ENCODE measurements at regions not wholly inside any gene's neighbourhood (a gene's known extent, or its start where the extent isn't known, plus 50 kb on each side); places are given as distances from the start of the nearest gene placed in this dataset.

DNA sequence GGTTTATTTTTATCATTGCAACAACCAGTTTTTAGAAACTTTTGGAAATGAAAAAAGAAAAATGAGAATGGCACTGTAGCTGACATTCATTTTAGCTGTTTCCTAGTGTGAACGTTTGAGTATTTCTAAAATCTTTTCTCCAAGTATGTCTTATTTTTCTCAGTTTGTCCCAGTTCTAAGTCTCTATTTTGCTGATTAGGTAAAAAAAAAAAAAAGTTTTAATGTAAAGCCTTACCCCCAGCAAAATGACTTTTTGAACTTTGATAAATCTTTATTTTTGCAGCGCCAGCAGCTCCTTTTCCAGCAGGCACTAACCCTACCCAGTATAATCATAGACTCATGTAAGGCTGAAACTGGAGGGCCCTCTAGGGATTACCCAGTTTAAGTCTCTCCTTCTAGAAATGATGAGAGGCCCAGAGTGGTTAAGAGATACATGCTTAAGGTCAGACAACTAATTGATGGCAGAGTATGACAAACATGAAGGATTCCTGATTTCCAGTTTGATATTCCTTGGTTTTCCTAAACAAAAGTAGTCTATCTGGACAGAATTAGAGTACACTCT lies 84.3 kb upstream of the SLC4A4 start:
- TF ChIP-seq, protein P1, sequence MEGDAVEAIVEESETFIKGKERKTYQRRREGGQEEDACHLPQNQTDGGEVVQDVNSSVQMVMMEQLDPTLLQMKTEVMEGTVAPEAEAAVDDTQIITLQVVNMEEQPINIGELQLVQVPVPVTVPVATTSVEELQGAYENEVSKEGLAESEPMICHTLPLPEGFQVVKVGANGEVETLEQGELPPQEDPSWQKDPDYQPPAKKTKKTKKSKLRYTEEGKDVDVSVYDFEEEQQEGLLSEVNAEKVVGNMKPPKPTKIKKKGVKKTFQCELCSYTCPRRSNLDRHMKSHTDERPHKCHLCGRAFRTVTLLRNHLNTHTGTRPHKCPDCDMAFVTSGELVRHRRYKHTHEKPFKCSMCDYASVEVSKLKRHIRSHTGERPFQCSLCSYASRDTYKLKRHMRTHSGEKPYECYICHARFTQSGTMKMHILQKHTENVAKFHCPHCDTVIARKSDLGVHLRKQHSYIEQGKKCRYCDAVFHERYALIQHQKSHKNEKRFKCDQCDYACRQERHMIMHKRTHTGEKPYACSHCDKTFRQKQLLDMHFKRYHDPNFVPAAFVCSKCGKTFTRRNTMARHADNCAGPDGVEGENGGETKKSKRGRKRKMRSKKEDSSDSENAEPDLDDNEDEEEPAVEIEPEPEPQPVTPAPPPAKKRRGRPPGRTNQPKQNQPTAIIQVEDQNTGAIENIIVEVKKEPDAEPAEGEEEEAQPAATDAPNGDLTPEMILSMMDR (IDR thresholded peaks at IDR 0.05) = peak in 2 of 12 donors; percentile 15 to 26
- no peak for TF ChIP-seq POLR2A (IDR thresholded peaks at IDR 0.05)
